ENCODE measurements at regions not wholly inside any gene's neighbourhood (a gene's known extent, or its start where the extent isn't known, plus 50 kb on each side); places are given as distances from the start of the nearest gene placed in this dataset.
"Not testable (repeated sequence)": the region's sequence is repeated elsewhere in the genome, so short reads cannot be mapped to it uniquely, and the experiment has no call there.

GRCh38 chr2:152273732-152274260 is 61.2 kb upstream of the FMNL2 start:
- DNase-seq: not testable (repeated sequence)

GRCh38 chr2:152277896-152278295 is 57.1 kb upstream of the FMNL2 start:
- not testable (repeated sequence) for DNase-seq

- no peak for DNase-seq
Observed at GRCh38 chr2:152278526-152278925, 56.4 kb upstream of the FMNL2 start.

- not testable (repeated sequence) for DNase-seq
Observed at GRCh38 chr2:152279367-152279766, 55.6 kb upstream of the FMNL2 start.

- no peak for DNase-seq
Observed at GRCh38 chr2:152280780-152281179, 54.2 kb upstream of the FMNL2 start.

- DNase-seq: no peak
Observed at GRCh38 chr2:152283392-152283791, 51.6 kb upstream of the FMNL2 start.

- DNase-seq: peak in 8 of 51 donors; percentile 0 to 32 (median 1)
Observed at GRCh38 chr2:152284398-152284797, 50.6 kb upstream of the FMNL2 start.
